SK-N-SH (cell line): ENCODE measurements at regions not wholly inside any gene's neighbourhood (a gene's known extent, or its start where the extent isn't known, plus 50 kb on each side); places are given as distances from the start of the nearest gene placed in this dataset.

Source experiments
- CTCF ChIA-PET: fragments of 300-600, 350-600 bp; formaldehyde crosslinking; extraction: SDS; loops from one replicate; lab custom pipeline; 2021; lab: Yijun Ruan, JAX
- POLR2A ChIA-PET: fragments of 350-600 bp; sonication (Branson Sonifier 250); formaldehyde crosslinking; extraction: SDS; loops from one replicate; lab custom pipeline; 2020; ENCODE audit warnings: antibody characterized with exemption, inconsistent platforms; lab: Yijun Ruan, JAX
- DNase-seq: peaks from one replicate; pipeline ENCODE4 v3.0.0; 2012
- H2AFZ ChIP-seq: fragments of 200-600 bp; sonication (generic); 2 replicates; pipeline ENCODE4 v1.8.1; 2016; ENCODE audit warnings: antibody characterized with exemption, mild to moderate bottlenecking, low read depth
- H3F3A ChIP-seq: fragments of 200-600 bp; sonication (generic); replicated peaks from 2 replicates; pipeline ENCODE3; 2016; ENCODE audit warnings: antibody characterized with exemption, mild to moderate bottlenecking; ENCODE audit not compliant: insufficient read depth
- H3K27ac ChIP-seq, 2 experiments: fragments of 200-500 bp in 1 of 2; fragments of 200-600 bp in 1 of 2; sonication (Bioruptor generic) in 1 of 2; sonication (generic), shearing (Covaris generic) in 1 of 2; 2 replicates each; pipeline versions ENCODE4 v1.5.1 to v1.6.1; 2014 to 2016; ENCODE audit warnings: low read depth in 2 of 2, inconsistent platforms in 1 of 2, low read length in 1 of 2, mild to moderate bottlenecking in 1 of 2, mixed read lengths in 1 of 2
- H3K27me3 ChIP-seq: fragments of 200-600 bp; sonication (generic), shearing (Covaris generic); 2 replicates; pipeline ENCODE4 v1.6.1; 2016; ENCODE audit warnings: mixed run types; ENCODE audit not compliant: insufficient read depth
- H3K36me3 ChIP-seq, 2 experiments: fragments of 200-500 bp in 1 of 2; fragments of 200-600 bp in 1 of 2; sonication (Bioruptor generic) in 1 of 2; sonication (generic) in 1 of 2; replicated peaks in 1 of 2; 2 replicates each; pipeline versions ENCODE3 to v1.5.1; 2014 to 2016; ENCODE audit warnings: low read length in 1 of 2, mild to moderate bottlenecking in 1 of 2; ENCODE audit not compliant: insufficient read depth in 2 of 2, control insufficient read depth in 1 of 2
- H3K4me1 ChIP-seq, 2 experiments: fragments of 200-500 bp in 1 of 2; fragments of 200-600 bp in 1 of 2; sonication (Bioruptor generic) in 1 of 2; sonication (generic), shearing (Covaris generic) in 1 of 2; 2 replicates each; pipeline versions ENCODE4 v1.5.1 to v1.6.1; 2014 to 2016; ENCODE audit warnings: low read depth in 1 of 2, low read length in 1 of 2, mixed run types in 1 of 2; ENCODE audit not compliant: insufficient read depth in 2 of 2, control insufficient read depth in 1 of 2
- H3K4me2 ChIP-seq: fragments of 200-600 bp; sonication (generic), shearing (Covaris generic); 2 replicates; pipeline ENCODE4 v1.6.1; 2017; ENCODE audit warnings: mixed run types
- H3K4me3 ChIP-seq, 2 experiments: fragments of 200-500 bp in 1 of 2; fragments of 200-600 bp in 1 of 2; sonication (Bioruptor generic) in 1 of 2; sonication (generic), shearing (Covaris generic) in 1 of 2; 2 replicates each; pipeline versions ENCODE4 v1.5.1 to v1.8.1; 2014 to 2016; ENCODE audit warnings: low read depth in 2 of 2, inconsistent platforms in 1 of 2, low read length in 1 of 2, mild to moderate bottlenecking in 1 of 2, mixed read lengths in 1 of 2, moderate library complexity in 1 of 2
- H3K79me2 ChIP-seq: fragments of 200-600 bp; sonication (generic); 2 replicates; pipeline ENCODE4 v1.8.1; 2017; ENCODE audit warnings: mild to moderate bottlenecking; ENCODE audit not compliant: insufficient read depth
- H3K9ac ChIP-seq: fragments of 200-600 bp; sonication (generic); 2 replicates; pipeline ENCODE4 v1.6.1; 2017; ENCODE audit warnings: mixed run types
- H3K9me2 ChIP-seq: fragments of 200-600 bp; sonication (generic); 2 replicates; pipeline ENCODE4 v1.6.1; 2017; ENCODE audit warnings: mixed run types
- H3K9me3 ChIP-seq: fragments of 200-600 bp; sonication (generic); 2 replicates; pipeline ENCODE4 v1.6.1; 2017; ENCODE audit warnings: mixed run types, mild to moderate bottlenecking, moderate library complexity
- H4K20me1 ChIP-seq: fragments of 200-600 bp; sonication (generic); 2 replicates; pipeline ENCODE4 v1.6.1; 2017; ENCODE audit warnings: mild to moderate bottlenecking, mixed run types; ENCODE audit not compliant: insufficient read depth
- CHD2 ChIP-seq: fragments of 150-350 bp; IDR thresholded peaks from 2 replicates; pipeline ENCODE4 v1.6.1; 2018; ENCODE audit warnings: low read length; ENCODE audit not compliant: partially characterized antibody
- CTCF ChIP-seq: fragments of 200-600 bp; sonication (generic); IDR thresholded peaks from 2 replicates; pipeline ENCODE4 v1.6.1; 2017; ENCODE audit warnings: antibody characterized with exemption, mild to moderate bottlenecking, moderate library complexity
- ELF1 ChIP-seq: IDR thresholded peaks from 2 replicates; pipeline ENCODE4 v1.4.0; 2012
- EP300 ChIP-seq, 2 experiments: IDR thresholded peaks; 2 replicates each; pipeline versions ENCODE4 v1.4.0 to v1.6.1; 2012; ENCODE audit warnings: borderline replicate concordance in 1 of 2, low read depth in 1 of 2, low read length in 1 of 2
- FOSL2 ChIP-seq: IDR thresholded peaks from 2 replicates; pipeline ENCODE4 v1.4.0; 2012; ENCODE audit warnings: low read depth, mild to moderate bottlenecking, moderate library complexity, borderline replicate concordance
- FOXJ3 ChIP-seq: sonication (generic); formaldehyde crosslinking; IDR thresholded peaks from 2 replicates; pipeline ENCODE4 v1.5.1; 2020; ENCODE audit warnings: mild to moderate bottlenecking, missing genetic modification reagents
- GABPA ChIP-seq: IDR thresholded peaks from 2 replicates; pipeline ENCODE4 v1.4.0; 2012; ENCODE audit warnings: low read depth, mild to moderate bottlenecking
- GATA2 ChIP-seq: sonication (generic); formaldehyde crosslinking; IDR thresholded peaks from 2 replicates; pipeline ENCODE4 v1.5.0; 2020; ENCODE audit warnings: mild to moderate bottlenecking, missing genetic modification reagents
- JUND ChIP-seq: IDR thresholded peaks from 2 replicates; pipeline ENCODE4 v1.4.0; 2012
- MEF2A ChIP-seq: IDR thresholded peaks from 2 replicates; pipeline ENCODE4 v1.4.0; 2012; ENCODE audit warnings: low read depth, borderline replicate concordance
- NRF1 ChIP-seq: IDR thresholded peaks from 2 replicates; pipeline ENCODE4 v1.6.1; 2012; ENCODE audit warnings: low read depth, mild to moderate bottlenecking, low read length
- RAD21 ChIP-seq: IDR thresholded peaks from 2 replicates; pipeline ENCODE4 v1.6.1; 2012; ENCODE audit warnings: mild to moderate bottlenecking, low read length
- RFX5 ChIP-seq: IDR thresholded peaks from 2 replicates; pipeline ENCODE4 v1.6.1; 2012; ENCODE audit warnings: mild to moderate bottlenecking, improper control_type of control experiment, low read length
- RXRA ChIP-seq: IDR thresholded peaks from 2 replicates; pipeline ENCODE4 v1.4.0; 2012; ENCODE audit warnings: low read depth, mild to moderate bottlenecking, borderline replicate concordance
- TAF1 ChIP-seq: IDR thresholded peaks from 2 replicates; pipeline ENCODE4 v1.6.1; 2012; ENCODE audit warnings: low read depth, mild to moderate bottlenecking, low read length, moderate library complexity, borderline replicate concordance
- USF2 ChIP-seq: fragments of 150-350 bp; IDR thresholded peaks from 2 replicates; pipeline ENCODE4 v1.6.1; 2017; ENCODE audit warnings: antibody characterized with exemption, low read length, low read depth, borderline replicate concordance
- YY1 ChIP-seq: IDR thresholded peaks from 2 replicates; pipeline ENCODE4 v1.4.0; 2012; ENCODE audit warnings: low read depth, mild to moderate bottlenecking
- WGBS: methylation state at CpG from one replicate; pipeline ENCODE4 v1.1.6; 2017; ENCODE audit warnings: low lambda C conversion rate; 5-methylcytosine and 5-hydroxymethylcytosine counted together
- TF ChIP-seq, protein P1 (sequence below): IDR thresholded peaks from 2 replicates; pipeline ENCODE4; 2012
- TF ChIP-seq, protein P2 (sequence below): fragments of 150-350 bp; IDR thresholded peaks from 2 replicates; pipeline ENCODE4 v1.6.1; 2016; ENCODE audit warnings: mild to moderate bottlenecking, low read depth, low read length

- no peaks in the 10 kb centered on the region for H3K27me3 ChIP-seq
- H3K9ac ChIP-seq: no peak overlapping the region
- no peak overlapping the region for H3K4me2 ChIP-seq
- no peak overlapping the region for H3K27ac ChIP-seq
- H3K9me2 ChIP-seq: no peaks in the 10 kb centered on the region
- CTCF ChIA-PET: interaction anchor here (0.6 kb wide), 1 partner anchor 215 kb away, joined by 3 read pairs; no protein-coding TSS in a partner anchor
- TF ChIP-seq USF2 (no peak), NRF1 (no peak), FOXJ3 (no peak), ELF1 (no peak), EP300 (IDR thresholded peaks at IDR 0.05; ENCODE audit: borderline replicate concordance in 1 of 2, low read depth in 1 of 2, low read length in 1 of 2) (no peak), MEF2A (no peak), JUND (no peak), RFX5 (no peak), TAF1 (no peak), GATA2 (CRISPR knock-in tag) (no peak), RXRA (no peak), FOSL2 (no peak), YY1 (no peak), CTCF (no peak), CHD2 (no peak), GABPA (no peak), RAD21 (no peak)
- TF ChIP-seq, protein P1, sequence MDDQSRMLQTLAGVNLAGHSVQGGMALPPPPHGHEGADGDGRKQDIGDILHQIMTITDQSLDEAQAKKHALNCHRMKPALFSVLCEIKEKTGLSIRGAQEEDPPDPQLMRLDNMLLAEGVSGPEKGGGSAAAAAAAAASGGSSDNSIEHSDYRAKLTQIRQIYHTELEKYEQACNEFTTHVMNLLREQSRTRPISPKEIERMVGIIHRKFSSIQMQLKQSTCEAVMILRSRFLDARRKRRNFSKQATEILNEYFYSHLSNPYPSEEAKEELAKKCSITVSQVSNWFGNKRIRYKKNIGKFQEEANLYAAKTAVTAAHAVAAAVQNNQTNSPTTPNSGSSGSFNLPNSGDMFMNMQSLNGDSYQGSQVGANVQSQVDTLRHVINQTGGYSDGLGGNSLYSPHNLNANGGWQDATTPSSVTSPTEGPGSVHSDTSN: no peak
- TF ChIP-seq, protein P2, sequence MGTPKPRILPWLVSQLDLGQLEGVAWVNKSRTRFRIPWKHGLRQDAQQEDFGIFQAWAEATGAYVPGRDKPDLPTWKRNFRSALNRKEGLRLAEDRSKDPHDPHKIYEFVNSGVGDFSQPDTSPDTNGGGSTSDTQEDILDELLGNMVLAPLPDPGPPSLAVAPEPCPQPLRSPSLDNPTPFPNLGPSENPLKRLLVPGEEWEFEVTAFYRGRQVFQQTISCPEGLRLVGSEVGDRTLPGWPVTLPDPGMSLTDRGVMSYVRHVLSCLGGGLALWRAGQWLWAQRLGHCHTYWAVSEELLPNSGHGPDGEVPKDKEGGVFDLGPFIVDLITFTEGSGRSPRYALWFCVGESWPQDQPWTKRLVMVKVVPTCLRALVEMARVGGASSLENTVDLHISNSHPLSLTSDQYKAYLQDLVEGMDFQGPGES: no peak
- no peaks in the 10 kb centered on the region; the same call in 1 of the 2 replicates for H3K9me3 ChIP-seq
- H3K4me1 ChIP-seq: no peaks in the 10 kb centered on the region
- POLR2A ChIA-PET: no interaction called here
- H3K4me3 ChIP-seq: no peak overlapping the region
- no peaks in the 10 kb centered on the region for H3F3A ChIP-seq
- H3K79me2 ChIP-seq: no peaks in the 10 kb centered on the region
- WGBS: 42% methylated on average over 2 of the region's 2 CpGs
- H3K36me3 ChIP-seq: no peaks in the 10 kb centered on the region
- no peaks in the 10 kb centered on the region for H4K20me1 ChIP-seq
- H2AFZ ChIP-seq: no peak overlapping the region
- no peak for DNase-seq
Observed at GRCh38 chr16:51305337-51305736, 154.3 kb upstream of the SALL1 start.
